HFFc6 (cell line): ENCODE measurements at regions not wholly inside any gene's neighbourhood (a gene's known extent, or its start where the extent isn't known, plus 50 kb on each side); places are given as distances from the start of the nearest gene placed in this dataset.

Source experiments
- DNase-seq: peaks from one replicate; pipeline ENCODE4 v3.0.0-alpha.2; 2018
- H3K27ac Mint-ChIP-seq: 2 replicates; pipeline ENCODE4 v1.8.0; 2020; ENCODE audit warnings: mild to moderate bottlenecking, mixed read lengths
- H3K27me3 Mint-ChIP-seq: 2 replicates; pipeline ENCODE4 v1.8.0; 2021; ENCODE audit warnings: mild to moderate bottlenecking, moderate library complexity, mixed read lengths; ENCODE audit not compliant: insufficient read depth
- H3K36me3 Mint-ChIP-seq: 2 replicates; pipeline ENCODE4 v1.8.0; 2021; ENCODE audit warnings: low read depth, mixed read lengths
- H3K4me1 Mint-ChIP-seq: 2 replicates; pipeline ENCODE4 v1.8.0; 2020; ENCODE audit warnings: low read depth, mixed read lengths
- H3K4me3 Mint-ChIP-seq: 2 replicates; pipeline ENCODE4 v1.8.0; 2020; ENCODE audit warnings: mild to moderate bottlenecking, moderate library complexity, mixed read lengths
- H3K9me3 Mint-ChIP-seq: 2 replicates; pipeline ENCODE4 v1.8.0; 2020; ENCODE audit warnings: mild to moderate bottlenecking, mixed read lengths
- TF ChIP-seq, protein P1 (sequence below): fragments of 200-600 bp; sonication (generic); IDR thresholded peaks from 2 replicates; pipeline ENCODE4 v1.5.0; 2021; ENCODE audit warnings: antibody characterized with exemption, mild to moderate bottlenecking

DNA sequence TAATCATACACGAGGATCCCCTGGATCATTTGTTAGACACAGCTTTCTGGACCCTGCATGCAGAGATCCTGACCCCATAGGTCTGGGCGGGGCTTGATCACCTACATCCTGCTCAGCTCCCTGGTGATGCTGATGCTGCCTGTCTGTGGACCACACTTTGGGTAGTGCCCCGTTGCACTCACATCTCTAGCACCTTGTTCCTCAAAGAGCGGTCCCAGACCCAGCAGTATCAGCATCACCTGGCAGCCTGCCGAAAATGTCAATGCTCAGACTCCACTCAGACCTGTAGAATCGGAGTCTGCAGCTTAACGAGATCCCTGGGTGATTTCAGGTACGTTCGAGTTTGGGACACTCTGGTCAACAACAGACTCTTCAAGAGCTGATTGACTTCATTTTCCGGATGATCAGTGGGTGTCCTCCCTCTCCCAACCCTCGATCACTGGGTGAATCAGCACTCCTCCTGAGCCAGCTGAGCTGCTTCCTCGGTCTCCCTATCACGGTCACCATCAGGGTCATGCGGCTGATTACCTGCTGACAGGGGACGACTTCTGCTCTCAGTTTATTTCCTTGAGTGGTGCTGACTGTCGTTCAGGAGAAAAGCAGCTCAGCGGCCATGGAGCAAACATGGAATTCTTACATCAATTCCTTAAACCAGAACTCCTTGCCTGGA lies 150.6 kb upstream of the RAB12 start:
- Mint-ChIP-seq H3K4me1 (no peaks in the 10 kb centered on the region), H3K27me3 (peaks cover 29% of the 10 kb centered on the region), H3K27ac (no peak overlapping the region), H3K9me3 (no peaks in the 10 kb centered on the region), H3K36me3 (no peaks in the 10 kb centered on the region), H3K4me3 (no peak overlapping the region)
- no peak for DNase-seq
- TF ChIP-seq, protein P1, sequence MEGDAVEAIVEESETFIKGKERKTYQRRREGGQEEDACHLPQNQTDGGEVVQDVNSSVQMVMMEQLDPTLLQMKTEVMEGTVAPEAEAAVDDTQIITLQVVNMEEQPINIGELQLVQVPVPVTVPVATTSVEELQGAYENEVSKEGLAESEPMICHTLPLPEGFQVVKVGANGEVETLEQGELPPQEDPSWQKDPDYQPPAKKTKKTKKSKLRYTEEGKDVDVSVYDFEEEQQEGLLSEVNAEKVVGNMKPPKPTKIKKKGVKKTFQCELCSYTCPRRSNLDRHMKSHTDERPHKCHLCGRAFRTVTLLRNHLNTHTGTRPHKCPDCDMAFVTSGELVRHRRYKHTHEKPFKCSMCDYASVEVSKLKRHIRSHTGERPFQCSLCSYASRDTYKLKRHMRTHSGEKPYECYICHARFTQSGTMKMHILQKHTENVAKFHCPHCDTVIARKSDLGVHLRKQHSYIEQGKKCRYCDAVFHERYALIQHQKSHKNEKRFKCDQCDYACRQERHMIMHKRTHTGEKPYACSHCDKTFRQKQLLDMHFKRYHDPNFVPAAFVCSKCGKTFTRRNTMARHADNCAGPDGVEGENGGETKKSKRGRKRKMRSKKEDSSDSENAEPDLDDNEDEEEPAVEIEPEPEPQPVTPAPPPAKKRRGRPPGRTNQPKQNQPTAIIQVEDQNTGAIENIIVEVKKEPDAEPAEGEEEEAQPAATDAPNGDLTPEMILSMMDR: no peak

DNA sequence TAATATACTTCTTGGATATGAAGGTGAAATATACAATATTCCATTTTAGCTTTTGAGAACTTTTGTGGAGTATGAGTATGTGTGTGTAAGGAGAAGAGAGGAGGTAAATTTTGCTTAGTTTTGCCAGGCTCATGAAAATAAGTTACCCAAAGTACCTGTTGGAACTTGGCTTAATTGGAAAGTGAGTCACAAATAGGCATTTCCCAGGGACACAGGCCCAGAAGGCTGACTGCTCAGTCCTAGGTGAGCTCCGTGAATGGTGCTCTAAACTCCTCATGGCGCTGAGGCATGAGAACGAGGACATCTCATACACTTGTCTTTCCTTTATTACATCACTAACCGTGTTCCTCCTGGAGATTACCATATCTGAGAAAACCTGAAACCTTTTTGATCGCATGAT lies 148.5 kb upstream of the RAB12 start:
- H3K4me1 Mint-ChIP-seq: no peaks in the 10 kb centered on the region
- no peak overlapping the region for H3K27ac Mint-ChIP-seq
- DNase-seq: no peak
- H3K36me3 Mint-ChIP-seq: 0 out of 2 replicates have a peak, but pooled peaks cover 5% of the 10 kb centered on the region
- H3K4me3 Mint-ChIP-seq: no peak overlapping the region
- H3K27me3 Mint-ChIP-seq: peaks cover 40% of the 10 kb centered on the region
- TF ChIP-seq, protein P1: no peak
- H3K9me3 Mint-ChIP-seq: no peaks in the 10 kb centered on the region

DNA sequence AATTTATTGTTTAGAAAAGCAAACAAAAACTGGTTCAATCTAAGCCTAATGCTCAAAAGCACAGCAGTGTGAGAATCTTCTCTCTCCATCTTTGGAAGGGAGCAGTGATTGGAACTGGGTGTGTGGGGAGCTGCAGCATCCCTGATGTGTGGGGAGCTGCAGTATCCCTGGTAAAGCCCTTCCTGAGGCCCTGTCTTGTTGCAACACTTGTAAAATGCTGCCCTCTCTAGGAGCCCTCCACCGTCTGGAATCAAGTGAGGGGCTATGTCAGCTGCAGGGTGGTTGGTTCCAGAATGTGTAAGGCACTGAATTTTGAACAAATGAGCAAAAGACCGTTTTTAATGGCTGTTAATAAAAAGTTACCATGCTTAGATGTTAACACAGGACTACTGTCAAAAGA lies 147.7 kb upstream of the RAB12 start:
- DNase-seq: no peak
- no peak overlapping the region for H3K4me3 Mint-ChIP-seq
- H3K27ac Mint-ChIP-seq: no peak overlapping the region
- no peaks in the 10 kb centered on the region for H3K4me1 Mint-ChIP-seq
- 0 out of 2 replicates have a peak, but pooled peaks cover 5% of the 10 kb centered on the region for H3K36me3 Mint-ChIP-seq
- H3K27me3 Mint-ChIP-seq: peaks cover 41% of the 10 kb centered on the region
- H3K9me3 Mint-ChIP-seq: no peaks in the 10 kb centered on the region
- TF ChIP-seq, protein P1: no peak

DNA sequence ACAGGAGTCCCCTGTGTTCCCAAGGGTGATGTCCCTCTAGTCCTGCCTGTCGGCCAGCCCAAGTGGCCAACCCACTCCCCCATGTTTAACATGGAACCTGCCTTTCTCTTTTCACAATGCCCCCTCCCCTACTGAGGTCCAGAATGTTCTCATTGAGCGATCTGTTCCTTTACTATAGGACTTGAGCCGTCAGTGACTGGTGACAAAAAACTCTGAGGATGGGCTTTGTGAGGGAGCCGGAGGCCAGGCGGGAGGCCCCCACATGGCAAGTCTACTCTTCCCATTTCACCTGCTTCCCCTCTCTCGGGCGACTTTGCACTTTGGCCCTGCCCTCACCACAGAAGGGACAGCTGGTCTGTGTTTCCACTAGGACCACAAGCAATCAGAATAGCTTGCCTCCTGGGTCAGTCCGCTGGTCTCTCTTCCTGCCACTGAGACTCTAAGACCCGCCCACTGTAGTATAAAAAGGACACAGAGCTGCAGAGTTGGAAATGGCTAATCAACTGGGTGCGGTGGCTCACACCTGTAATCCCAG lies 146.5 kb upstream of the RAB12 start:
- 0 out of 2 replicates have a peak, but pooled peaks cover 5% of the 10 kb centered on the region for H3K36me3 Mint-ChIP-seq
- no peaks in the 10 kb centered on the region for H3K4me1 Mint-ChIP-seq
- H3K9me3 Mint-ChIP-seq: no peaks in the 10 kb centered on the region
- H3K4me3 Mint-ChIP-seq: no peak overlapping the region
- TF ChIP-seq, protein P1: no peak
- H3K27ac Mint-ChIP-seq: no peak overlapping the region
- H3K27me3 Mint-ChIP-seq: peaks cover 51% of the 10 kb centered on the region
- DNase-seq: no peak

DNA sequence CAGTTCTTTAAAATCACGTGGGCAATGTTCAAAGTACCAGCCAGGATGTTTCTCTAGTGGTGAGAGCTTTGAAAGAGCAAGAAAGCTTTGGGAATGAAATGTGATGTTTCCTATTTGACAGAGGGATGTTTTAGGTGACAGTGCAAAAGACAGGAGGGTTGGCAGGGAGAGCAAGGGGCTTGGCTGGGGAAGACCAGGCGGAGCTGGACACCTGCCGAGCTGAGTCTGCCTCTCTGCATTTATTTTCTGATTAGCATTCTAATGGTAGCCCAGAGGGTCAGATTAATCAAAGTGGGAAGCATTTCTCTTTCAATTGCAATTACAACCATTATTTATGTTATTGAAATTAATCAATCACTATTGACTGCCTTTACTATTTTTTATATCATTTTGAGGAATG lies 145.4 kb upstream of the RAB12 start:
- no peak for DNase-seq
- TF ChIP-seq, protein P1: no peak
- no peak overlapping the region for H3K27ac Mint-ChIP-seq
- H3K27me3 Mint-ChIP-seq: peaks cover 52% of the 10 kb centered on the region
- H3K9me3 Mint-ChIP-seq: no peaks in the 10 kb centered on the region
- H3K4me1 Mint-ChIP-seq: peaks cover 5% of the 10 kb centered on the region
- no peak overlapping the region for H3K4me3 Mint-ChIP-seq
- 0 out of 2 replicates have a peak, but pooled peaks cover 5% of the 10 kb centered on the region for H3K36me3 Mint-ChIP-seq
